ENCODE measurements at regions not wholly inside any gene's neighbourhood (a gene's known extent, or its start where the extent isn't known, plus 50 kb on each side); places are given as distances from the start of the nearest gene placed in this dataset.
A peak's percentile ranks its signal among the peaks of the same experiment; 100 is the strongest.
"Not testable (repeated sequence)": the region's sequence is repeated elsewhere in the genome, so short reads cannot be mapped to it uniquely, and the experiment has no call there.

- H3K27me3 ChIP-seq (ENCODE audit: control insufficient read depth in 1 of 2, insufficient read depth in 2 of 2, low read length in 1 of 2); H3K27ac ChIP-seq (ENCODE audit: low read depth in 1 of 2, low read length in 2 of 2); intact Hi-C loops (cut with DNase I); H3K4me1 ChIP-seq (ENCODE audit: control insufficient read depth in 1 of 2, insufficient read depth in 2 of 2, low read length in 2 of 2); H3K4me3 ChIP-seq (ENCODE audit: low read length in 2 of 2); DNase-seq; H3K9me3 ChIP-seq (ENCODE audit: control insufficient read depth, low read length); H3K36me3 ChIP-seq (ENCODE audit: control insufficient read depth in 1 of 2, insufficient read depth in 2 of 2, low read length in 1 of 2); ATAC-seq (ENCODE audit: low FRiP score): not testable (repeated sequence)
- WGBS, 2 donors, result 81 to 82% methylated on average over 3 of the region's 3 CpGs
Measured at GRCh38 chr21:33150968-33151367, 78.8 kb upstream of the IFNAR2 start.

- Histone ChIP-seq H3K9me3 (ENCODE audit: control insufficient read depth, low read length) (no peaks in the 10 kb centered on the region), H3K27ac (ENCODE audit: low read depth in 1 of 2, low read length in 2 of 2) (no peak overlapping the region), H3K4me3 (ENCODE audit: low read length in 2 of 2) (no peak overlapping the region), H3K4me1 (ENCODE audit: control insufficient read depth in 1 of 2, insufficient read depth in 2 of 2, low read length in 2 of 2) (no peaks in the 10 kb centered on the region), H3K36me3 (ENCODE audit: control insufficient read depth in 1 of 2, insufficient read depth in 2 of 2, low read length in 1 of 2) (no peaks in the 10 kb centered on the region), H3K27me3 (ENCODE audit: control insufficient read depth in 1 of 2, insufficient read depth in 2 of 2, low read length in 1 of 2) (no peaks in the 10 kb centered on the region)
- WGBS, 2 donors, result 18 to 21% methylated on average over 32 of the region's 32 CpGs
- intact Hi-C loops (cut with DNase I), result no loop called here
- no peak for ATAC-seq (ENCODE audit: low FRiP score)
- no peak for DNase-seq
Measured at GRCh38 chr21:33151941-33152731, 77.6 kb upstream of the IFNAR2 start.

DNA sequence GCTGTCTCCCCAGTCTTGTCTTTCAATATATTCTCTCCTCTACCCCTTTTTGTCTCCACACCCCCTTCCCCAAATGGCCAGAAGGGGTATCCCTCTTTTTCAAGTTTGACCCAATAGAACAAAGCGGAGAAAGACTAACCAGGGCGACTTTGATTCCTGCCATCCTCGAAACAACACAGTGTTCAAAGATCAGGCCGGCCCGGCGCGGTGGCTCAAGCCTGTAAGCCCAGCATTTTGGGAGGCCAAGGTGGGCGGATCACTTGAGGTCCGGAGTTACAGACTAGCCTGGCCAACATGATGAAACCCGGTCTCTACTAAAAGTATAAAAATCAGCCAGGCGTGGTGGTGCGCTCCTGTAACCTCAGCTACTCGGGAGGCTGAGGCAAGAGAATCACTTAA lies 77.0 kb upstream of the IFNAR2 start:
- intact Hi-C loops (cut with DNase I), result no loop called here
- 89 to 92% methylated on average over 13 of the region's 13 CpGs for WGBS, 2 donors
- no peaks in the 10 kb centered on the region for H3K27me3 ChIP-seq (ENCODE audit: control insufficient read depth in 1 of 2, insufficient read depth in 2 of 2, low read length in 1 of 2)

DNA sequence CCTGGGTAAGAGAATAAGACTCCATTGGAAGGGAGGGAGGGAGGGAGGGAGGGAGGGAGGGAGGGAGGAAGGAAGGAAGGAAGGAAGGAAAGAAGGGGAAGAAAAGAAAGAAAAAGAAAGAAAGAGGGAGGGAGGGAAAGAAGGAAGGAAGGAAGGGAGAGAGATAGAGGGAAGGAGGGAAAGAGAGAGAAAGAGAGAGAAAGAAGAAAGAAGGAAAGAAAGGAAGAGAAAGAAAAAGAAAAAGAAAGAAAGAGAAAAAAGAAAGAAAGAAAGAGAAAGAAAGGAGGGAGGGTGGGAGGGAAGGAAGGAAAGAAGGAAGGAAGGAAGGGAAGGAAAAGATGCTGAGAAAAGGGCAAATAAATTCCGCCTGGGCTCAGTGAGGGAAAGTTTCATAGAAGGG lies 74.7 kb upstream of the IFNAR2 start:
- H3K27me3 ChIP-seq (ENCODE audit: control insufficient read depth in 1 of 2, insufficient read depth in 2 of 2, low read length in 1 of 2), result no peaks in the 10 kb centered on the region
- peaks cover 7% of the 10 kb centered on the region for H3K9me3 ChIP-seq (ENCODE audit: control insufficient read depth, low read length)
- intact Hi-C loops (cut with DNase I), result no loop called here
- DNase-seq, result no peak
- no peaks in the 10 kb centered on the region for H3K36me3 ChIP-seq (ENCODE audit: control insufficient read depth in 1 of 2, insufficient read depth in 2 of 2, low read length in 1 of 2)
- no peak for ATAC-seq (ENCODE audit: low FRiP score)
- no peak overlapping the region for H3K27ac ChIP-seq (ENCODE audit: low read depth in 1 of 2, low read length in 2 of 2)
- H3K4me3 ChIP-seq (ENCODE audit: low read length in 2 of 2), result no peak overlapping the region
- no peaks in the 10 kb centered on the region for H3K4me1 ChIP-seq (ENCODE audit: control insufficient read depth in 1 of 2, insufficient read depth in 2 of 2, low read length in 2 of 2)
- WGBS, 2 donors, result 62 to 79% methylated on average over 1 of the region's 1 CpG

More for the DNA sequence above, 77.0 kb upstream of the IFNAR2 start:
- H3K4me1 ChIP-seq (ENCODE audit: control insufficient read depth in 1 of 2, insufficient read depth in 2 of 2, low read length in 2 of 2), result no peaks in the 10 kb centered on the region
- no peaks in the 10 kb centered on the region for H3K9me3 ChIP-seq (ENCODE audit: control insufficient read depth, low read length)
- no peak overlapping the region for H3K4me3 ChIP-seq (ENCODE audit: low read length in 2 of 2)
- H3K27ac ChIP-seq (ENCODE audit: low read depth in 1 of 2, low read length in 2 of 2), result no peak overlapping the region
- DNase-seq (no peak), ATAC-seq (ENCODE audit: low FRiP score) (no peak)
- H3K36me3 ChIP-seq (ENCODE audit: control insufficient read depth in 1 of 2, insufficient read depth in 2 of 2, low read length in 1 of 2), result no peaks in the 10 kb centered on the region

- Histone ChIP-seq H3K27me3 (ENCODE audit: control insufficient read depth in 1 of 2, insufficient read depth in 2 of 2, low read length in 1 of 2) (no peaks in the 10 kb centered on the region), H3K27ac (ENCODE audit: low read depth in 1 of 2, low read length in 2 of 2) (no peak overlapping the region), H3K9me3 (ENCODE audit: control insufficient read depth, low read length) (peaks cover 7% of the 10 kb centered on the region), H3K36me3 (ENCODE audit: control insufficient read depth in 1 of 2, insufficient read depth in 2 of 2, low read length in 1 of 2) (no peaks in the 10 kb centered on the region), H3K4me1 (ENCODE audit: control insufficient read depth in 1 of 2, insufficient read depth in 2 of 2, low read length in 2 of 2) (no peaks in the 10 kb centered on the region), H3K4me3 (ENCODE audit: low read length in 2 of 2) (no peak overlapping the region)
- DNase-seq, result no peak
- ATAC-seq (ENCODE audit: low FRiP score), result no peak
- WGBS, 2 donors, result 22 to 34% methylated on average over 6 of the region's 6 CpGs
- intact Hi-C loops (cut with DNase I), result no loop called here
Measured at GRCh38 chr21:33155422-33155821, 74.3 kb upstream of the IFNAR2 start.

DNA sequence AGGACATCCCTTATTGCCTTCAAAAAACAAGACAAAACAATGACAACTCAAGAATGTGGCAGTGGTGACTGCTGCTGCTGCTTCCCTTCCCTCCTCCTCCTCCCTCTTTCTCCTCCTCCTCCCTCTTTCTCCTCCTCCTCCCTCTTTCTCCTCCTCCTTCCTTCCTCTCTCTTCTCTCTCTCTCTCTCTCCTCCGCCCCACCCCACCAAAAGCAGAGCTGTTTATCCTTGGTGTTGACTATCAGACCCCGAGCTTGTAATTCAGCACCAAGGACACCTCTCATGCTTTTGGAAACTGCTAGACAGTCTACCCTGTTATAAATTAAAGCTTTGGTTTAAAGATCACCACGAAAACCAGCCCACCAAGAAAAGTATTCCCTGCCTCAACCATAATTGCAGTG lies 72.4 kb upstream of the IFNAR2 start:
- WGBS, 2 donors, result 0 to 4% methylated on average over 3 of the region's 3 CpGs
- H3K36me3 ChIP-seq (ENCODE audit: control insufficient read depth in 1 of 2, insufficient read depth in 2 of 2, low read length in 1 of 2), result no peaks in the 10 kb centered on the region
- ATAC-seq (ENCODE audit: low FRiP score), result no peak
- H3K27me3 ChIP-seq (ENCODE audit: control insufficient read depth in 1 of 2, insufficient read depth in 2 of 2, low read length in 1 of 2), result no peaks in the 10 kb centered on the region
- no peak overlapping the region for H3K27ac ChIP-seq (ENCODE audit: low read depth in 1 of 2, low read length in 2 of 2)
- H3K4me1 ChIP-seq (ENCODE audit: control insufficient read depth in 1 of 2, insufficient read depth in 2 of 2, low read length in 2 of 2), result no peaks in the 10 kb centered on the region
- H3K9me3 ChIP-seq (ENCODE audit: control insufficient read depth, low read length), result peaks cover 7% of the 10 kb centered on the region
- intact Hi-C loops (cut with DNase I), result no loop called here
- DNase-seq, result no peak
- no peak overlapping the region for H3K4me3 ChIP-seq (ENCODE audit: low read length in 2 of 2)

GRCh38 chr21:33158654-33159053 lies 71.1 kb upstream of the IFNAR2 start:
- no peaks in the 10 kb centered on the region for H3K27me3 ChIP-seq (ENCODE audit: control insufficient read depth in 1 of 2, insufficient read depth in 2 of 2, low read length in 1 of 2)
- no peak overlapping the region for H3K4me3 ChIP-seq (ENCODE audit: low read length in 2 of 2)
- intact Hi-C loops (cut with DNase I), result no loop called here
- DNase-seq, result no peak
- peaks cover 7% of the 10 kb centered on the region for H3K9me3 ChIP-seq (ENCODE audit: control insufficient read depth, low read length)
- H3K27ac ChIP-seq (ENCODE audit: low read depth in 1 of 2, low read length in 2 of 2), result no peak overlapping the region
- 78 to 83% methylated on average over 1 of the region's 1 CpG for WGBS, 2 donors
- ATAC-seq (ENCODE audit: low FRiP score), result no peak
- H3K4me1 ChIP-seq (ENCODE audit: control insufficient read depth in 1 of 2, insufficient read depth in 2 of 2, low read length in 2 of 2), result no peaks in the 10 kb centered on the region
- H3K36me3 ChIP-seq (ENCODE audit: control insufficient read depth in 1 of 2, insufficient read depth in 2 of 2, low read length in 1 of 2), result no peaks in the 10 kb centered on the region

- H3K27ac ChIP-seq (ENCODE audit: low read depth in 1 of 2, low read length in 2 of 2), result no peak overlapping the region
- H3K9me3 ChIP-seq (ENCODE audit: control insufficient read depth, low read length), result peaks cover 7% of the 10 kb centered on the region
- no peaks in the 10 kb centered on the region for H3K4me1 ChIP-seq (ENCODE audit: control insufficient read depth in 1 of 2, insufficient read depth in 2 of 2, low read length in 2 of 2)
- H3K4me3 ChIP-seq (ENCODE audit: low read length in 2 of 2), result no peak overlapping the region
- peak; percentile 48 for ATAC-seq (ENCODE audit: low FRiP score)
- intact Hi-C loops (cut with DNase I), result no loop called here
- no peaks in the 10 kb centered on the region for H3K27me3 ChIP-seq (ENCODE audit: control insufficient read depth in 1 of 2, insufficient read depth in 2 of 2, low read length in 1 of 2)
- no peaks in the 10 kb centered on the region for H3K36me3 ChIP-seq (ENCODE audit: control insufficient read depth in 1 of 2, insufficient read depth in 2 of 2, low read length in 1 of 2)
- no peak for DNase-seq
- WGBS, 2 donors, result 8 to 12% methylated on average over 14 to 15 of the region's 15 CpGs
Measured at GRCh38 chr21:33162436-33162951, 67.2 kb upstream of the IFNAR2 start.

DNA sequence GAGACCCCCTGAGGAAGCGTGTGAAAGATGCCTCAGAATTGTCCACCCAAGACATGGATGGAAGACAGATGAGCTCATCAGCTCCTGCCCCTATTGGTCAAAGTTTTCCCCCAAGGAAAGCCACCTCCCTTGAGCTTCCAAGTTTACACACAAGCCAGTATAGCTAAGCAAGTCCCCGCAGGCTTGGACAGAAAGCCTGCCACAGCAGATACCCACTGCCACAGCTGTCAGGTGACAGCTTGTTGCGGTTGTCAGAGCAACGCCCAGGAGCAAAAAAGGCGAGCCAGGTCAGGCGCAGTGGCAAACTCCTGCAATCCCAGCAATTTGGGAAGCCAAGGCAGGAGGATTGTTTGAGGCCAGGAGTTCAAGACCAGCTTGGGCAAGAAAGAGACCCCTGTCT lies 60.9 kb upstream of the IFNAR2 start:
- Histone ChIP-seq H3K27ac (ENCODE audit: low read depth in 1 of 2, low read length in 2 of 2) (no peak overlapping the region), H3K27me3 (ENCODE audit: control insufficient read depth in 1 of 2, insufficient read depth in 2 of 2, low read length in 1 of 2) (no peaks in the 10 kb centered on the region), H3K9me3 (ENCODE audit: control insufficient read depth, low read length) (peaks cover 3% of the 10 kb centered on the region), H3K4me3 (ENCODE audit: low read length in 2 of 2) (no peak overlapping the region), H3K4me1 (ENCODE audit: control insufficient read depth in 1 of 2, insufficient read depth in 2 of 2, low read length in 2 of 2) (no peaks in the 10 kb centered on the region), H3K36me3 (ENCODE audit: control insufficient read depth in 1 of 2, insufficient read depth in 2 of 2, low read length in 1 of 2) (no peaks in the 10 kb centered on the region)
- DNase-seq (no peak), ATAC-seq (ENCODE audit: low FRiP score) (no peak)
- 72 to 79% methylated on average over 6 of the region's 6 CpGs for WGBS, 2 donors
- intact Hi-C loops (cut with DNase I), result no loop called here
